ENCODE measurements at regions not wholly inside any gene's neighbourhood (a gene's known extent, or its start where the extent isn't known, plus 50 kb on each side); places are given as distances from the start of the nearest gene placed in this dataset.

- TF ChIP-seq CTCF (IDR thresholded peaks at IDR 0.05): no peak
- TF ChIP-seq POLR2A (IDR thresholded peaks at IDR 0.05): no peak
Observed at GRCh38 chr4:26163425-26164362, 157.1 kb upstream of the RBPJ start.
